ENCODE measurements at regions not wholly inside any gene's neighbourhood (a gene's known extent, or its start where the extent isn't known, plus 50 kb on each side); places are given as distances from the start of the nearest gene placed in this dataset.

GRCh38 chr11:131194726-131195125, 175.7 kb upstream of the NTM start:
- Histone ChIP-seq H3K4me1 (ENCODE audit: insufficient read depth) (peaks cover 3% of the 10 kb centered on the region), H4K20me1 (ENCODE audit: insufficient read depth, poor library complexity, severe bottlenecking) (no peaks in the 10 kb centered on the region), H3K27me3 (no peaks in the 10 kb centered on the region), H3K27ac (no peak overlapping the region), H3K79me2 (no peaks in the 10 kb centered on the region), H3K4me3 (no peak overlapping the region), H3K9me2 (replicated peaks; ENCODE audit: insufficient read depth) (no peaks in the 10 kb centered on the region), H3K4me2 (no peak overlapping the region), H3K36me3 (replicated peaks; ENCODE audit: insufficient read depth, low read depth) (no peaks in the 10 kb centered on the region), H2AFZ (no peak overlapping the region), H3K9me3 (ENCODE audit: low read depth) (no peaks in the 10 kb centered on the region)
- 95% methylated on average over 6 of the region's 6 CpGs for WGBS (ENCODE audit: low lambda C conversion rate, missing lambda C conversion rate)
- no peak for DNase-seq (ENCODE audit: low spot score)
- TF ChIP-seq CTCF (IDR thresholded peaks at IDR 0.05; ENCODE audit: poor library complexity) (no peak), EZH2phosphoT487 (IDR thresholded peaks at IDR 0.05; ENCODE audit: low read depth, severe bottlenecking, unreplicated experiment) (no peak)

- Histone ChIP-seq H3K4me2 (peak overlapping the region; percentile 57), H3K4me1 (ENCODE audit: insufficient read depth) (peaks cover 3% of the 10 kb centered on the region), H4K20me1 (ENCODE audit: insufficient read depth, poor library complexity, severe bottlenecking) (no peaks in the 10 kb centered on the region), H3K79me2 (no peaks in the 10 kb centered on the region), H3K36me3 (replicated peaks; ENCODE audit: insufficient read depth, low read depth) (no peaks in the 10 kb centered on the region), H3K9me2 (replicated peaks; ENCODE audit: insufficient read depth) (no peaks in the 10 kb centered on the region), H2AFZ (no peak overlapping the region), H3K27ac (no peak overlapping the region), H3K9me3 (ENCODE audit: low read depth) (no peaks in the 10 kb centered on the region), H3K4me3 (no peak overlapping the region), H3K27me3 (no peaks in the 10 kb centered on the region)
- DNase-seq (ENCODE audit: low spot score) = peak; percentile 51
- TF ChIP-seq EZH2phosphoT487 (IDR thresholded peaks at IDR 0.05; ENCODE audit: low read depth, severe bottlenecking, unreplicated experiment) = no peak
- TF ChIP-seq CTCF (IDR thresholded peaks at IDR 0.05; ENCODE audit: poor library complexity) = no peak
- TF ChIP-seq EZH2 (IDR thresholded peaks at IDR 0.05; ENCODE audit: borderline replicate concordance) = no peak
- WGBS (ENCODE audit: low lambda C conversion rate, missing lambda C conversion rate) = 61% methylated on average over 11 of the region's 11 CpGs
These were observed 174.5 kb upstream of the NTM start for GRCh38 chr11:131195661-131196517.

- Histone ChIP-seq H3K27ac (no peak overlapping the region), H3K4me3 (no peak overlapping the region), H3K4me1 (ENCODE audit: insufficient read depth) (peaks cover 3% of the 10 kb centered on the region), H3K79me2 (no peaks in the 10 kb centered on the region), H3K27me3 (no peaks in the 10 kb centered on the region), H3K9me3 (ENCODE audit: low read depth) (no peaks in the 10 kb centered on the region), H3K4me2 (no peak overlapping the region), H3K36me3 (replicated peaks; ENCODE audit: insufficient read depth, low read depth) (no peaks in the 10 kb centered on the region), H4K20me1 (ENCODE audit: insufficient read depth, poor library complexity, severe bottlenecking) (no peaks in the 10 kb centered on the region), H3K9me2 (replicated peaks; ENCODE audit: insufficient read depth) (no peaks in the 10 kb centered on the region), H2AFZ (no peak overlapping the region)
- 89% methylated on average over 15 of the region's 15 CpGs for WGBS (ENCODE audit: low lambda C conversion rate, missing lambda C conversion rate)
- no peak for DNase-seq (ENCODE audit: low spot score)
- TF ChIP-seq EZH2 (IDR thresholded peaks at IDR 0.05; ENCODE audit: borderline replicate concordance) (no peak), CTCF (IDR thresholded peaks at IDR 0.05; ENCODE audit: poor library complexity) (no peak), EZH2phosphoT487 (IDR thresholded peaks at IDR 0.05; ENCODE audit: low read depth, severe bottlenecking, unreplicated experiment) (no peak)
These were observed 172.0 kb upstream of the NTM start for GRCh38 chr11:131198161-131199014.

Data from hepatocyte (in vitro differentiated cells).